Gastroesophageal sphincter (tissue), 3 donors: ENCODE measurements at regions not wholly inside any gene's neighbourhood (a gene's known extent, or its start where the extent isn't known, plus 50 kb on each side); places are given as distances from the start of the nearest gene placed in this dataset.

Experiments used
- EP300 ChIP-seq: sonication (generic); formaldehyde crosslinking; IDR thresholded peaks from one replicate; pipeline ENCODE4 v1.6.1; 2017; ENCODE audit warnings: antibody characterized with exemption, mild to moderate bottlenecking
- POLR2A ChIP-seq, 2 donors: fragments of 450-650 bp; IDR thresholded peaks; one replicate each; pipeline ENCODE4 v1.6.1; 2017; ENCODE audit warnings: antibody characterized with exemption in 2 of 2, mild to moderate bottlenecking in 2 of 2, moderate library complexity in 1 of 2
- TF ChIP-seq, protein P1 (sequence below), 4 experiments: fragments of 200-600 bp in 2 of 4; fragments of 450-650 bp in 2 of 4; sonication (generic) in 1 of 4; IDR thresholded peaks; one replicate each; pipeline ENCODE4 v1.5.1; 2017 to 2019; ENCODE audit warnings: antibody characterized with exemption in 4 of 4, mild to moderate bottlenecking in 2 of 4, moderate library complexity in 2 of 4

DNA sequence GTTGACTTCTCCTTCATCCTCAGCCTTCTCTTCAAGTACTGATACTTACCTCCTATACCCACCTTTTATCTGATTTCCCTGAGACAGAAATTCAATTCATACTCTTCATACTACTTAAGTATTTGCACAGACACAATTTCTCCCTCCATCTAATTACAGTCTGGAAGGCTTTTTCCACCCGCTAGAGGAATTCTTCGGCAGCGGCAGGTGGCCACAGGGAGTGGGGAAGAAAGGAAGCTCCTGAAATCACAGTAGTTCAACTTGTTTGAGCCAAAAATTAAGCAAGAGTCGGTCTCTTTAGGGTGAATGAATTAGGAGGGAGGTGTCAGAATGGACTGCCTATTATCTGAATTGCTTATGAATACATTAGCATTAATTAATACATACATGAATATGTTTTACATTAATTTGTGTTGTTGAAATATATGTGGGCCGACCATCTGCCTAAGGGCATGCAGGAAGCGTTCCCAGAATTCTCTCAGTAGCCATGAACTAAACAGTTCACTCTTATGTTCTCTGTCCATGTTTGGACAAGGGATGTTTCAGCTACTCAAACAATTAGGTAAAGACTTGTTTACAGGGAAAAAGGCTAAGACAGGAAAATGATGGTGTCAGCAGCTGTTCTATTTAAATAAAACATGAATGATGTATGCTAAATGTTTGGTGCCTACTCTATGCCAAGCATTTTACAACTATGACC lies 101.4 kb upstream of the SMARCA2 start:
- no peak for TF ChIP-seq POLR2A (IDR thresholded peaks at IDR 0.05)
- TF ChIP-seq, protein P1, sequence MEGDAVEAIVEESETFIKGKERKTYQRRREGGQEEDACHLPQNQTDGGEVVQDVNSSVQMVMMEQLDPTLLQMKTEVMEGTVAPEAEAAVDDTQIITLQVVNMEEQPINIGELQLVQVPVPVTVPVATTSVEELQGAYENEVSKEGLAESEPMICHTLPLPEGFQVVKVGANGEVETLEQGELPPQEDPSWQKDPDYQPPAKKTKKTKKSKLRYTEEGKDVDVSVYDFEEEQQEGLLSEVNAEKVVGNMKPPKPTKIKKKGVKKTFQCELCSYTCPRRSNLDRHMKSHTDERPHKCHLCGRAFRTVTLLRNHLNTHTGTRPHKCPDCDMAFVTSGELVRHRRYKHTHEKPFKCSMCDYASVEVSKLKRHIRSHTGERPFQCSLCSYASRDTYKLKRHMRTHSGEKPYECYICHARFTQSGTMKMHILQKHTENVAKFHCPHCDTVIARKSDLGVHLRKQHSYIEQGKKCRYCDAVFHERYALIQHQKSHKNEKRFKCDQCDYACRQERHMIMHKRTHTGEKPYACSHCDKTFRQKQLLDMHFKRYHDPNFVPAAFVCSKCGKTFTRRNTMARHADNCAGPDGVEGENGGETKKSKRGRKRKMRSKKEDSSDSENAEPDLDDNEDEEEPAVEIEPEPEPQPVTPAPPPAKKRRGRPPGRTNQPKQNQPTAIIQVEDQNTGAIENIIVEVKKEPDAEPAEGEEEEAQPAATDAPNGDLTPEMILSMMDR (IDR thresholded peaks at IDR 0.05) = no peak
- no peak for TF ChIP-seq EP300
